HG03378 (cell line): ENCODE measurements at regions not wholly inside any gene's neighbourhood (a gene's known extent, or its start where the extent isn't known, plus 50 kb on each side); places are given as distances from the start of the nearest gene placed in this dataset.

Source experiments
- ATAC-seq: cut with Tn5 transposase; IDR thresholded peaks from one replicate; pipeline ENCODE4 v1.9.1; 2021; ENCODE audit warnings: mild to moderate bottlenecking, moderate library complexity; ENCODE audit not compliant: unreplicated experiment

GRCh38 chr10:8921568-8921967 lies 867.1 kb downstream of the GATA3 start:
- ATAC-seq = no peak

DNA sequence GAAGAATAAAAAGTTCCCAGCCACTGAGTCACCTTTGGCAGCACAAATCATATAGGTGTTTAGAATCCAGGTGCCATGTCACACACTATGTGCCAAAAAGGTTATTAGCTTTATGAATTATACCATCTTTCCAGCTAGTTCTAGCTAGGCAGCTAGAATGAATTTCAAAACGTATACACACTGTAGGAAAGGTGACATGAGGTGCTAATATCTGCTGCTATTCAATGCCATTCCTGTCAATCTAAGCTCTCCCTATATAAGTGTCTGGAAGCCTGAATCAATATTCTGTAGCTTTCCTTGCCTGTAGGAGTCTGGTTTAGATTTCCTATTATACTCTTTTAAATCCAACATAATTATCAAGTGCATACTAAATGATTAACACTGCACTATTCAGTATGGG lies 868.6 kb downstream of the GATA3 start:
- no peak for ATAC-seq

GRCh38 chr10:8927705-8928104 lies 873.2 kb downstream of the GATA3 start:
- no peak for ATAC-seq

DNA sequence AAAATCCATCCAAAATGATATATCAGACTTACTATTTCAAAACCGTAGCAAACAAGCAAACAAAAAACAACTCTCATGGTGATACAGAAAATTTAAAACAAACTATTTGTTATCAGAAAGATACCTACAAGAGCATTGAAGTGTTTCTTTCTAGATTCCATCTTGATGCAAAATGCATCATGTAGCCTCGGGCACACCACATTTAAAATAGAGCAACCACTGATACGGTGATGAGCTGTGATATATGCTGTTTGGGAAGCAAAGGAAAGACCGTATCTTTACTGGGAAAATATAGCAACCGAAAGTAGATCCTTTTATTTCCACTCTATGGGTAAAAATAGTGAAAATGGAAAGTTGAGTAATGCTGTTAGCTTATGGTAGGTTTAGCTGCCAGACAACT lies 892.0 kb downstream of the GATA3 start:
- ATAC-seq = no peak

GRCh38 chr10:8950978-8951377 lies 896.5 kb downstream of the GATA3 start:
- ATAC-seq = no peak

DNA sequence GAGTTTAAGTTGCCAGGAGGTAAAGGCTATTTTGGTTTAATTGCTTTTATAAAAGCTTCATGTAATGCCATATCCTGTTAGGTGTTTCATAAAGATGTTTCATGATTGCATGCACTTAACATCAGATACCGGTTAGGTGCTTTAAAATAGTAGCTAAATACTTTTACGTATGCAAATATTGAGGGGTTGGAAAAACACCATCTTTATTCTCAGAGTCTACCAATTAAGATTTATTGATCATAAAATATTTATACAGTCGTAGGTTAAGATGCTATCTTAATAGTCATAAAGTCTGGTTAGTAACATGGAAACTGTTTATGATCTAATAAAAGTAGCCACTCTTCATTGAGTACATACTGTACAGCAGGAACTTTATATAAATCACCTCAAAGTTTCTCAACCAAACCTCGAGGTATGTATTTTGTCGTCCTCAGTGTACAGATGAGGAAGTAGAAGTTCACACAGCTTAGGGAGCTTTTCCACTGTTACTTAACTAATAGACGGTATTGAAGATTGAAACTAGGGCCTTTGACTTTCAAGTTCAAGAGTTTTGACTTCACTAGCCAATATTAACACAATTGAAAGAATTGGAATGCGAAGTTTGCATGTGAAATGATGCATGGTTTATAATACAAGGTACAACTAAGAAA lies 897.1 kb downstream of the GATA3 start:
- no peak for ATAC-seq

- ATAC-seq = no peak
Measured at GRCh38 chr10:8956400-8956799, 901.9 kb downstream of the GATA3 start.

- no peak for ATAC-seq
Measured at GRCh38 chr10:8962249-8962648, 907.8 kb downstream of the GATA3 start.

GRCh38 chr10:8967061-8967460 lies 912.6 kb downstream of the GATA3 start:
- ATAC-seq = no peak

DNA sequence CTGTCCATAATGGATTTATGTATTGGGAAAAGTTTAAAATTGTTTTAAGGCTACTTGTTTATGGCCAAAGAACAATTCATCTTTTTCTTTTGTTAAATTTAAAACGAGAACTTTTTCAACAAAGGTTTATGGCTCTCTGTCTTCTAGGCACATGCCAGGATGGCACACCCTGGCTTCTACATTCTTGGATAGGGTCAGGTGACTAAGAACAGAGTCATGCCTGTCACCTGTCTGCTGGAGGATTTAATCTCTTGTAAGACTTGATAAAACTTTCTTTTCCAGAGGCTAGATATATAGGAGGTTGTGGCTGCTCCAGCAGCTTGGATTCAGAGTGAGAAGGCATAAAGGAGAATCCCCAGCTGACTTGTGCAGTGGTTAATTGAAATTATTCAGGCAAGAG lies 915.4 kb downstream of the GATA3 start:
- no peak for ATAC-seq

GRCh38 chr10:8975535-8975934 lies 921.0 kb downstream of the GATA3 start:
- ATAC-seq = no peak

DNA sequence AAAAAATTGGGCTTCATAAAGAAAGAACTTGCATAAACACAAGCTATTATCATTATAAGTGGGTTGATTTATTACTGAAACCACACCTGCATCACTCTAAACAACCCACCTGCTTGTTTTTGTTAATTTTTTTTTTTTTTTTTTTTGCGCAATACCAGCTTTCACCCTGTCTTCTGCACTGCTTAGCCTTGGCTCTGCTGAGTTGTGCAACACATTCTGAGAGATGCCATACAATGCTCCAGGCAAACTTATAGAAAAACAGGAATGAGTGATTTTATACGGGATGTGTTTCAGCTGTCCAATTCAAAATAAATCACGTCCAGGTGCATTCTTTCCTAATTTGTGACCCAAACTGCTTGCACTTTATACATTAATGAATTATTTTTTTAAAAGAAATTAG lies 923.6 kb downstream of the GATA3 start:
- no peak for ATAC-seq

DNA sequence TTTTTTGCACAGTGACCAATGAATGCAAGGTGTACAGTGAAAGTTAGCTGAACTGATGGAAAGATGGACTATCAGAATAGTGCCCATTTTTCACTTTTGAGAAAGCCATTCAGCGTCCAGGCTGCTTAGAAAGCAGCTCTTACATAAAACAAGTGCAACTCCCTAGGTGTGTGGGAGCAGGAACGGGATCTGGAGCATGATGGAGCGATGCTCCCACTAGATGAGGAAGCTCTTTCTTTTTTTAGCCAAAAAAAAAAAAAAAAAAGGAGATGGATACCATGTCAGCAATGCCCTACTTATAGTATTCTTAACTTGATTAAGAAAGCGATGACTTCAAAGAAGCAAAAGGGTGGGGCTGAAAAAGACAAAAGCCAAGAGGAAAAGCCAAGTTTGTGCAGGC lies 925.5 kb downstream of the GATA3 start:
- ATAC-seq = no peak

DNA sequence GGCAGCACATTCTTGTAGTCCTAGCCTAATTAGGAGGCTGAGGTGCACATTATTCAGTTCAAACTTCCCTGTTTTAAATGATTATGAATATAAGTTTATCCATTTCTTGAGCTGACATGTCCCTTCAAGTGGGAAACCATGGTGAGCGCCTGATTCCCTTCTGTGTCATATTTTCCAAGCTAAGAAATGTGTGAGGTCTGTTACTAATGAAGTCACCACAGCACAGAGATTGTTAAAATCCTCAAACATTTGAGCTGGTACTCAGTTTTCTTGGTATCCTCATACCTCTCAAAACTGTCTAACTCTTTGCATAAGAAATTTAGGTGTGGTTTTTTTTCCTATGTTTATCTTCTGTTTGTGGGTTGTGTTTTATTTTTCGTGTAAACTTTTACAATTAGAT lies 926.8 kb downstream of the GATA3 start:
- no peak for ATAC-seq

DNA sequence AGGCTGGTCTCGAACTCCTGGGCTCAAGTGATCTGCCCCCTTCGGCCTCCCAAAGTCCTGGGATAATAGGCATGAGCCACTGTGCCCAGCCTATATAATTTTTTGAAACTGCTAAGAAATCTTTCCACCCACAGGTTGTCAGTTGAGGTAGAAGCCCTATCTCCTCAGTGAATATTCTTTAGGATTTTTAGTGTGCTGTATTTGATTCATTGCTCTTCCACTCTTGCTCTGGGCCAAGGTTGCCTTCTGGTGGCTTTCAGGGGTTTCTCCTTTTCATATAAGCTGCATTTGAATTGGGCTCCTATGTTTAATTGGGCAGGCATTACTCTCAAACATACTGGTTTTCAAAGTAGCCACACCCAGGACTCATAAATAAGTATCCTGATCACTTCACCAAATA lies 931.2 kb downstream of the GATA3 start:
- ATAC-seq = no peak

GRCh38 chr10:8986975-8987374 lies 932.5 kb downstream of the GATA3 start:
- no peak for ATAC-seq

DNA sequence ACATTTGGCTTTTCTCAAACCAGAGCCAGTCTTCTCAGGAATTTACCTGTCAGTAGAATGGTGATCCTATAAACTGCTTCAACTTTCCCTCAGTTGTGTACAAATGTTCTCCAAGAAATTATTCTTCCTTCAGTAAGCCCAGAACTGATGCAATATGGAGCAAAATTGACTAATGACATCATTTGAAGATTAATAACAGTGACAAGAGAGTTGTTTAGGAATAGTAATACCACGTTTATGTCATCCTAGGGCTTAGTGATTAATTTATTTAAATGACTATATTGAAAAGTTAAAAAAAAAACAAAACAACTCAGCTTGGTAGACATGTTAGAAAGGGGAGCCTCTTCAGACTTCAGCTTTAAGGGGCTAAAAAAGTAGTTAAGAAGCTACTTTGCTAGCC lies 933.2 kb downstream of the GATA3 start:
- no peak for ATAC-seq

DNA sequence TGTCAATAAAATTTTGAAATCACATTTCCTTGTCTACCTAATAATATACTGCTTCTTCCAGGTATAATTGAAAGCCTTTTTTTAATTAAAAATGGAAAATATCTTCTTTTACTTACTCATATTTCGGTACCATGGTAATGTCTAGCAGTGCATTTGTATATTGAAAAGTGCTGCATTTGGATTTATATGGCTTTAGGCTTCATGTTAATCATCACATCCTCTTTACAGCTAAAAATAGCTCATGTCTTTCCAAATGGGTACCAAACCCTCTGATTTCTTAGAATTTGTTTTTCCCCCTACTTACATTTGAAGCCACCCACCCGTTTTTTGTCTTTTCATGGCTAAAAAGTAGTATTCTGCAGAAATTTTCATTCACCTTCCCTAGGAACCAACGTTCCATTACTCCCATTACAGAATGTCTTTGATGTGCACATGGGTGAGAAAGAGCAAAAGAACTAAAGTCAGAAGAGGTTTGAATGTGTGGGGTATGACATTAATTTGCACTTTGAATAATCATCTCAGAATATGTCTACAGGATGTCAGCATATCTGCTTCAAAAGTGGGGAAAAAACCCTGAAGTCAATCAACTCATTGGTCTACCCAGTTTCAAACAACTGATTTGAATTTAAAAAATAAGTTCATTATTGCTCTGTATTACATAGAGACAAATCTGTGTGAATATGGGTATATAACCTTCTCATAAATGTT lies 935.9 kb downstream of the GATA3 start:
- no peak for ATAC-seq

- no peak for ATAC-seq
Measured at GRCh38 chr10:8992009-8992408, 937.5 kb downstream of the GATA3 start.

DNA sequence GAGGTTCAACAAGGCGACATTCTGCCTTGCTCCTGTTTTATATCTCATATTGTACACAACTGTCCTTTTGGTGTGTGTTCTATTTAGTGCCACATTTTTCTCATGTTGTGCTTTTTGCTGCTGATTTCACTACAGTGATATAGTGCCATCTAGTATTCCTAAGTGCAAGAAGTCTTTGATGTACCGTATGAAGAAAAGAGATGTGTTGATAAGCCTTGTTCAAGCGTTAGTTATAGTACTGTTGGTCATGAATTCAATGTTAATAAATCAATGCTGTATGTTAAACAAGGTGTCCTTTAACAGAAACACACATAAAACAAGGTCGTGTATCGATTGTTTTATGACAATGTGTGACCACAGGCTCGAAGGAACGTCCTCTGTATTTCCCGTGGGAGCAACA lies 939.4 kb downstream of the GATA3 start:
- ATAC-seq = no peak

DNA sequence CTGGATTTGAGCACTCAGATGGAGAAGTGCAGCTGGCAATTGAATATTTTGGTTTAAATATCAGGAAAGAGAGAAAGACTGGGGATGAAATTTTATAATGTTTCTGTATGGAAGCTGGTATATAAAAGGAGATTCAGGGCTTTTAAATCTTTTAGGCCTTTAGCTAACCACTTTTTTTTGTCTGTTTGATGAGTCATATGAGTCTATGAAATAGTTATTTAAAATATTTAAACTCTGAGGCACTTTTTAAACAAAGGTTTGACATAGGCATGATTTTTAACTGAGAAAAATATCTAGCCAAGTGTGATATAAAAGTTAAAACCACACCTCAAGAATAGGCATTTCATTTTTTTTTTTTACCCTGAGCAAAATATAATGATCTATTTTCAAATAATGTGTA lies 944.3 kb downstream of the GATA3 start:
- ATAC-seq = no peak

- no peak for ATAC-seq
Measured at GRCh38 chr10:9003122-9003521, 948.6 kb downstream of the GATA3 start.

DNA sequence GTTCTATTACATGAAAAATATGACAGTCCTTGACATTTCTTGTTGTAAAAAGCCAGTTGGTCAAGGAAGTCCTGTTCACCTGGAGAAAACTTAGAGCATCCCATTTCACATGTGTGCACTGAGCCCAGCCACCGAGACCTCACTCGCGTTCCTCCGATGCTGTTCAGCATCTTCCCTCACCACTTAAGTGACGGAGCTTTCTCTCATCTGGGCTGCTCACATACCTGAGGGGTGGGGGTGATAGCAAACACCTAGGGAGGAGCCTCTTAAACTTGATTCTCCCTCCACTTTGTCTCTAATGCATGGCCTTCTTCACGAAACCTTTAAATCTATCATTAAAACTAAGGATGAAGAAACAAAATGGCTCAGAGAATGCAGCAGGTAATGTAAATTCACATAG lies 950.2 kb downstream of the GATA3 start:
- no peak for ATAC-seq
